Tibial nerve (tissue), 4 donors: ENCODE measurements at regions not wholly inside any gene's neighbourhood (a gene's known extent, or its start where the extent isn't known, plus 50 kb on each side); places are given as distances from the start of the nearest gene placed in this dataset.
"Not testable (repeated sequence)": the region's sequence is repeated elsewhere in the genome, so short reads cannot be mapped to it uniquely, and the experiment has no call there.

Source experiments
- DNase-seq, 2 donors: peaks; one replicate each; pipeline ENCODE4 v3.0.0-alpha.2; 2019; ENCODE audit warnings: low spot score in 2 of 2
- H3K27ac ChIP-seq, 4 donors: fragments of 200-600 bp; sonication (generic) in 3 of 4; one replicate each; pipeline ENCODE4 v1.5.1; 2017 to 2019; ENCODE audit warnings: mild to moderate bottlenecking in 1 of 4
- H3K27me3 ChIP-seq, 2 donors: fragments of 200-600 bp; sonication (generic) in 1 of 2; one replicate each; pipeline versions ENCODE4 v1.5.1 to v1.6.0; 2017 to 2019
- H3K36me3 ChIP-seq, 3 donors: fragments of 200-600 bp; sonication (generic); one replicate each; pipeline ENCODE4 v1.5.1; 2018 to 2019
- H3K4me1 ChIP-seq, 4 donors: fragments of 200-600 bp; sonication (generic) in 3 of 4; one replicate each; pipeline ENCODE4 v1.5.1; 2017 to 2019
- H3K4me3 ChIP-seq, 4 donors: fragments of 200-600 bp; sonication (generic) in 3 of 4; one replicate each; pipeline ENCODE4 v1.5.1; 2017 to 2019; ENCODE audit warnings: mild to moderate bottlenecking in 1 of 4, moderate library complexity in 1 of 4
- H3K9me3 ChIP-seq, 4 donors: fragments of 200-600 bp; sonication (generic) in 3 of 4; one replicate each; pipeline ENCODE4 v1.5.1; 2017 to 2019
- CTCF ChIP-seq, 5 experiments: fragments of 200-600 bp in 3 of 5; fragments of 450-650 bp in 2 of 5; sonication (generic) in 3 of 5; IDR thresholded peaks; one replicate each; pipeline ENCODE4 v1.5.1; 2016 to 2019; ENCODE audit warnings: antibody characterized with exemption in 5 of 5, mild to moderate bottlenecking in 3 of 5, moderate library complexity in 2 of 5
- EP300 ChIP-seq, 2 donors: sonication (generic); formaldehyde crosslinking; IDR thresholded peaks; one replicate each; pipeline ENCODE4 v1.6.1; 2017; ENCODE audit warnings: antibody characterized with exemption in 2 of 2, mild to moderate bottlenecking in 1 of 2
- POLR2A ChIP-seq, 2 donors: fragments of 450-650 bp; IDR thresholded peaks; one replicate each; pipeline ENCODE4 v1.6.1; 2017; ENCODE audit warnings: antibody characterized with exemption in 2 of 2, mild to moderate bottlenecking in 2 of 2, moderate library complexity in 2 of 2
- WGBS, 2 donors: methylation state at CpG; one replicate each; pipeline ENCODE4 v1.1.5; 2018; 5-methylcytosine and 5-hydroxymethylcytosine counted together

- no peak for DNase-seq
- Histone ChIP-seq H3K36me3 (no peaks in the 10 kb centered on the region), H3K4me3 (no peak overlapping the region), H3K27me3 (no peaks in the 10 kb centered on the region), H3K4me1 (no peaks in the 10 kb centered on the region), H3K9me3 (peaks cover 0 to 46% (median 7%) of the 10 kb centered on the region in 4 donors), H3K27ac (no peak overlapping the region)
- TF ChIP-seq CTCF (IDR thresholded peaks at IDR 0.05) (no peak), POLR2A (IDR thresholded peaks at IDR 0.05) (no peak), EP300 (IDR thresholded peaks at IDR 0.05) (no peak)
These were observed 183.9 kb downstream of the MYRFL start for GRCh38 chr12:70008944-70009343.

GRCh38 chr12:70011353-70011752 lies 186.3 kb downstream of the MYRFL start:
- H3K9me3 ChIP-seq, result peaks cover 0 to 44% (median 7%) of the 10 kb centered on the region in 4 donors
- DNase-seq, result no peak
- TF ChIP-seq POLR2A (IDR thresholded peaks at IDR 0.05), result no peak
- TF ChIP-seq CTCF (IDR thresholded peaks at IDR 0.05), result no peak
- no peak for TF ChIP-seq EP300 (IDR thresholded peaks at IDR 0.05)
- H3K4me3 ChIP-seq, result no peak overlapping the region
- 100% methylated on average over 1 of the region's 1 CpG for WGBS, 2 donors
- no peaks in the 10 kb centered on the region for H3K4me1 ChIP-seq
- no peaks in the 10 kb centered on the region for H3K27me3 ChIP-seq
- no peak overlapping the region for H3K27ac ChIP-seq
- no peaks in the 10 kb centered on the region for H3K36me3 ChIP-seq

- not testable (repeated sequence) for H3K4me1 ChIP-seq, H3K27ac ChIP-seq, H3K36me3 ChIP-seq, DNase-seq, H3K4me3 ChIP-seq, H3K27me3 ChIP-seq
- H3K9me3 ChIP-seq, result peaks cover 0 to 28% (median 3%) of the 10 kb centered on the region in 4 donors
- 71 to 84% methylated on average over 15 to 20 of the region's 23 CpGs for WGBS, 2 donors
These were observed 188.0 kb downstream of the MYRFL start for GRCh38 chr12:70013016-70013415.

GRCh38 chr12:70028515-70028914 lies 203.5 kb downstream of the MYRFL start:
- H3K27ac ChIP-seq, result no peak overlapping the region
- no peak for TF ChIP-seq EP300 (IDR thresholded peaks at IDR 0.05)
- no peak for TF ChIP-seq CTCF (IDR thresholded peaks at IDR 0.05)
- no peak for TF ChIP-seq POLR2A (IDR thresholded peaks at IDR 0.05)
- peaks cover 0 to 8% (median 0%) of the 10 kb centered on the region in 4 donors for H3K9me3 ChIP-seq
- WGBS, 2 donors, result 90 to 92% methylated on average over 15 of the region's 15 CpGs
- H3K4me3 ChIP-seq, result no peak overlapping the region
- no peaks in the 10 kb centered on the region for H3K36me3 ChIP-seq
- no peaks in the 10 kb centered on the region for H3K27me3 ChIP-seq
- no peaks in the 10 kb centered on the region for H3K4me1 ChIP-seq
- DNase-seq, result no peak

- Histone ChIP-seq H3K27me3 (no peaks in the 10 kb centered on the region), H3K4me3 (no peak overlapping the region), H3K27ac (no peak overlapping the region), H3K9me3 (peaks cover 0 to 8% (median 0%) of the 10 kb centered on the region in 4 donors), H3K4me1 (no peaks in the 10 kb centered on the region), H3K36me3 (no peaks in the 10 kb centered on the region)
- TF ChIP-seq EP300 (IDR thresholded peaks at IDR 0.05), result no peak
- no peak for TF ChIP-seq CTCF (IDR thresholded peaks at IDR 0.05)
- no peak for TF ChIP-seq POLR2A (IDR thresholded peaks at IDR 0.05)
- DNase-seq, result no peak
- 84 to 94% methylated on average over 3 of the region's 3 CpGs for WGBS, 2 donors
These were observed 203.9 kb downstream of the MYRFL start for GRCh38 chr12:70028918-70029317.

GRCh38 chr12:70031046-70031445 lies 206.0 kb downstream of the MYRFL start:
- whole genome bisulfite sequencing, 2 donors, result 80 to 89% methylated on average over 3 of the region's 3 CpGs
- TF ChIP-seq EP300 (IDR thresholded peaks at IDR 0.05) (no peak), CTCF (IDR thresholded peaks at IDR 0.05) (no peak), POLR2A (IDR thresholded peaks at IDR 0.05) (no peak)
- no peaks in the 10 kb centered on the region for H3K4me1 ChIP-seq
- H3K36me3 ChIP-seq, result no peaks in the 10 kb centered on the region
- no peak overlapping the region for H3K4me3 ChIP-seq
- no peaks in the 10 kb centered on the region for H3K27me3 ChIP-seq
- peaks cover 0 to 8% (median 2%) of the 10 kb centered on the region in 4 donors for H3K9me3 ChIP-seq
- no peak overlapping the region for H3K27ac ChIP-seq
- no peak for DNase-seq
